GM10266 (cell line): ENCODE measurements at regions not wholly inside any gene's neighbourhood (a gene's known extent, or its start where the extent isn't known, plus 50 kb on each side); places are given as distances from the start of the nearest gene placed in this dataset.

Experiments
- DNase-seq: peaks from one replicate; pipeline ENCODE4 v3.0.0; 2012; ENCODE audit errors: extremely low spot score
- CTCF ChIP-seq: IDR thresholded peaks from 2 replicates; pipeline ENCODE4 v1.5.1; 2012; ENCODE audit warnings: mild to moderate bottlenecking, low read depth; ENCODE audit not compliant: control insufficient read depth, insufficient read depth; ENCODE audit errors: missing control alignments

- no peak for DNase-seq
- TF ChIP-seq CTCF, result no peak
These were observed 88.8 kb upstream of the ACVR2A start for GRCh38 chr2:147756069-147756468.

- TF ChIP-seq CTCF, result no peak
- no peak for DNase-seq
These were observed 104.5 kb upstream of the ACVR2A start for GRCh38 chr2:147740211-147740927.

GRCh38 chr2:147739508-147739907 lies 105.3 kb upstream of the ACVR2A start:
- TF ChIP-seq CTCF, result no peak
- DNase-seq, result no peak

GRCh38 chr2:147718831-147719230 lies 126.0 kb upstream of the ACVR2A start:
- no peak for DNase-seq
- TF ChIP-seq CTCF, result no peak

- DNase-seq, result no peak
- no peak for TF ChIP-seq CTCF
These were observed 127.9 kb upstream of the ACVR2A start for GRCh38 chr2:147716906-147717305.

GRCh38 chr2:147715807-147716206 lies 129.0 kb upstream of the ACVR2A start:
- no peak for TF ChIP-seq CTCF
- no peak for DNase-seq

GRCh38 chr2:147714582-147714981 lies 130.2 kb upstream of the ACVR2A start:
- DNase-seq, result no peak
- no peak for TF ChIP-seq CTCF
